ENCODE measurements at regions not wholly inside any gene's neighbourhood (a gene's known extent, or its start where the extent isn't known, plus 50 kb on each side); places are given as distances from the start of the nearest gene placed in this dataset.
A peak's percentile ranks its signal among the peaks of the same experiment; 100 is the strongest.
"Not testable (repeated sequence)": the region's sequence is repeated elsewhere in the genome, so short reads cannot be mapped to it uniquely, and the experiment has no call there.

DNA sequence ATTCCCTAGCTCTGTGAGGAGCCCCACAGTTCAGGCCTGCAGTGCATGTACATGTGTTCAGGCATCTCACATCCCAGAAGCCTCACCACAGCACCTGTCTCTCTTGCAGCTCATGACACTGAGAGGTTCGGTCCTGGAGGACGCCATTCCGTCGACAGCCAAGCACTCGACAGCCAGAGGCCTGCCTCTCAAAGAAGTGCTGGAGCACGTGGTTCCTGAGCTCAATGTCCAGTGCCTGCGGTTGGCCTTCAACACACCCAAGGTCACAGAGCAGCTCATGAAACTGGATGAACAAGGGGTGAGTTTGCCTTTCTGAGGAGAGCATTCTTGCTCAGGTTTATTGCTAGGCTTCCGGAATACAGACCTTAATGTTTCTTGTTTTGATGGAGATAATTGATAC, 308.3 kb upstream of the RGS6 start:
- H3K4me3 ChIP-seq (ENCODE audit: low read depth, low read length), result no peak overlapping the region
- DNase-seq (ENCODE audit: low read depth, low spot score), result no peak
- TF ChIP-seq, protein P1, sequence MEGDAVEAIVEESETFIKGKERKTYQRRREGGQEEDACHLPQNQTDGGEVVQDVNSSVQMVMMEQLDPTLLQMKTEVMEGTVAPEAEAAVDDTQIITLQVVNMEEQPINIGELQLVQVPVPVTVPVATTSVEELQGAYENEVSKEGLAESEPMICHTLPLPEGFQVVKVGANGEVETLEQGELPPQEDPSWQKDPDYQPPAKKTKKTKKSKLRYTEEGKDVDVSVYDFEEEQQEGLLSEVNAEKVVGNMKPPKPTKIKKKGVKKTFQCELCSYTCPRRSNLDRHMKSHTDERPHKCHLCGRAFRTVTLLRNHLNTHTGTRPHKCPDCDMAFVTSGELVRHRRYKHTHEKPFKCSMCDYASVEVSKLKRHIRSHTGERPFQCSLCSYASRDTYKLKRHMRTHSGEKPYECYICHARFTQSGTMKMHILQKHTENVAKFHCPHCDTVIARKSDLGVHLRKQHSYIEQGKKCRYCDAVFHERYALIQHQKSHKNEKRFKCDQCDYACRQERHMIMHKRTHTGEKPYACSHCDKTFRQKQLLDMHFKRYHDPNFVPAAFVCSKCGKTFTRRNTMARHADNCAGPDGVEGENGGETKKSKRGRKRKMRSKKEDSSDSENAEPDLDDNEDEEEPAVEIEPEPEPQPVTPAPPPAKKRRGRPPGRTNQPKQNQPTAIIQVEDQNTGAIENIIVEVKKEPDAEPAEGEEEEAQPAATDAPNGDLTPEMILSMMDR (IDR thresholded peaks at IDR 0.05; ENCODE audit: low read depth, low read length), result no peak
- in situ Hi-C loops (cut with HindIII; ENCODE audit: low sequenced_read_pairs), result no loop called here

DNA sequence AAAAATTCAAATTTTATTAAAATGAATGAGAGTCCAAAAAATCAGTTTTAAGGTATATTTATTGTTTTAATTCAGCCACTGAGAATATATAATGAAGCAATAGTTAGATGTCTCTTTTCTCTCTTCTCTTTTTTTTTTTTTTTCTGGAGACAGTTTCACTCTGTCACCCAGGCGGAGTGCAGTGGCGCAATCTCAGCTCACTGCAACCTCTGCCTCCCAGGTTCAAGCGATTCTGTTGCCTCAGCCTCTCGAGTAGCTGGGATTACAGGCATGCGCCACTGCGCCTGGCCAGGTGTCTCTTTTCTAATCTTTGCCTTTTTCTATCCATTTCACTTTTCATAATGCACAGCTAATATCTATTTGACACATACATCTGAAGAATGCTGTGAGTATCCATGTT, 307.1 kb upstream of the RGS6 start:
- DNase-seq (ENCODE audit: low read depth, low spot score), result no peak
- TF ChIP-seq, protein P1 (IDR thresholded peaks at IDR 0.05; ENCODE audit: low read depth, low read length), result no peak
- in situ Hi-C loops (cut with HindIII; ENCODE audit: low sequenced_read_pairs), result no loop called here

DNA sequence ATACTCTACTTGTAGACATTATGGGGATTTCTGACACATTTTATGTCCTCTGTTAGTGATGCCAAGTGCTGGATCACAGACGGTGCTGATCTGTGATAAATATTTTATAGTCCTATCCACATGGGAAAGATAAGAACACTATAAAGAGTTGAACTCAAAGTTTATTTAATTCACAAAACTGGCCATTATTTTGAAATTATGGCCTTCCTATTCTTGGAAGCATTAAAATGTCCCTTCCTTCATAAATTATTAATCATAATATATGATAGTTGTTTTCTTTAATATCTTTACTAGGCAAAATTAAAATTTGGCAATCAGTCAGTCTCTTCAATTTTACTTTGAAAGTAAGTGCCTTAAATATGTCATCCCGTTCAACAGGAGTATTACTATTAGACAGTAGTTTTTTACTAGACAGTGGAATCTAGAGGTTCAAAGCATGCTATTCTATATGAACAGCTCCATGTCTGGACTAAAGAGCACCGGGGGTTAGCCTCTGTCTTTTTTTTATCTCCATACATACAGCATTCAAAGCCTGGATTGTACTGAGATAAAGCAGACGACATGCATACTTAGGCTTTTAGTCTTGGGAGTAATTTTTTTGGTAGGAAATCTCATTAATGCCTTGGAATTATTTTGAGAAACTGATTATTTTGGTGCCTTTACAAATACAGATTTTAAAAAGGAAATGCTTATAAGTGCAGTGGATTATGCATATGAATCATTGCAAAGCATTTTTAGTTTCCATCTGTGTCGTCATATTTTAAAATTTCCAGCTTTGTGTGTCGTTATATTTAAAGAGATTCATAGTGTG, 306.1 kb upstream of the RGS6 start:
- no peak for DNase-seq (ENCODE audit: low read depth, low spot score)
- TF ChIP-seq, protein P1 (IDR thresholded peaks at IDR 0.05; ENCODE audit: low read depth, low read length), result no peak
- no peak overlapping the region for H3K4me3 ChIP-seq (ENCODE audit: low read depth, low read length)
- in situ Hi-C loops (cut with HindIII; ENCODE audit: low sequenced_read_pairs), result no loop called here

More for the DNA sequence above, 307.1 kb upstream of the RGS6 start:
- H3K4me3 ChIP-seq (ENCODE audit: low read depth, low read length), result no peak overlapping the region

DNA sequence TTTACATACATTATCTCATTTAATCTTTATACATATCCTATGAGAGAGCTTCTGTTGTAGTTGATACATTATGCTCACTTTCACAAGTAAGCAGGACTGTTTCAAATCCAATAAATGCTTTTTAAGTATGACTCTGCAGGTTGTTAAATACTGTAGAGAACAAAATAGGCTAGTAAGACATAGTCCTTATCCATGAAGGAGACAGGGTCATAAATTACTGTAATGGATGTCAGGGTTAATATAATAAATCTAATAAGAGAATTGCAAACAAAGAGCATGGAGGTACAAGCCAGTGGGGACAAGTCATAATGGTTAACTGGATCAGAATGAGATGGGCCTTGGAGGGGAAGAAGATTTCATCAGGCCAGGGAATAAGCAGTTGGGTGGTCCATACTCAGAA, 303.8 kb upstream of the RGS6 start:
- in situ Hi-C loops (cut with HindIII; ENCODE audit: low sequenced_read_pairs), result no loop called here

DNA sequence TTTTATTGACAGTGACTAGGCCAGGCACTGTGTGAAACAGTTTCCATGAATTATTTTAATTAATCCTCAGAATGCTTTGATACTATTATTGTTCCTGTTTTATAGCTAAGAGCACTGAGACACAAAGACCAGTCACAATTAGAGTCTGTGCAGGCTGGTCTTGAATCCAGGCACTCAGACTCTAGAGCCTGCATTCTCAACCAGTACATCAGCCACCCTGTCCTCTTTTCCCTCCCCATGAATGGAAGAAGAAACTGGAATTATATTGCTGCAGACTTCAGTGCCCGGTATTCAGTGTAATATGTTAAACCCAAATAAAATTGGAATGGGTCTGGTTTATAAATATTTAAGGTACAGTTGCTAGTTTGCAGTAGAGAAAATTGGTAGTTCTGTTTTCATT, 303.0 kb upstream of the RGS6 start:
- TF ChIP-seq, protein P1 (IDR thresholded peaks at IDR 0.05; ENCODE audit: low read depth, low read length), result no peak
- in situ Hi-C loops (cut with HindIII; ENCODE audit: low sequenced_read_pairs), result no loop called here
- no peak for DNase-seq (ENCODE audit: low read depth, low spot score)
- no peak overlapping the region for H3K4me3 ChIP-seq (ENCODE audit: low read depth, low read length)

More for the DNA sequence above, 303.8 kb upstream of the RGS6 start:
- TF ChIP-seq, protein P1 (IDR thresholded peaks at IDR 0.05; ENCODE audit: low read depth, low read length), result no peak
- no peak overlapping the region for H3K4me3 ChIP-seq (ENCODE audit: low read depth, low read length)
- no peak for DNase-seq (ENCODE audit: low read depth, low spot score)

DNA sequence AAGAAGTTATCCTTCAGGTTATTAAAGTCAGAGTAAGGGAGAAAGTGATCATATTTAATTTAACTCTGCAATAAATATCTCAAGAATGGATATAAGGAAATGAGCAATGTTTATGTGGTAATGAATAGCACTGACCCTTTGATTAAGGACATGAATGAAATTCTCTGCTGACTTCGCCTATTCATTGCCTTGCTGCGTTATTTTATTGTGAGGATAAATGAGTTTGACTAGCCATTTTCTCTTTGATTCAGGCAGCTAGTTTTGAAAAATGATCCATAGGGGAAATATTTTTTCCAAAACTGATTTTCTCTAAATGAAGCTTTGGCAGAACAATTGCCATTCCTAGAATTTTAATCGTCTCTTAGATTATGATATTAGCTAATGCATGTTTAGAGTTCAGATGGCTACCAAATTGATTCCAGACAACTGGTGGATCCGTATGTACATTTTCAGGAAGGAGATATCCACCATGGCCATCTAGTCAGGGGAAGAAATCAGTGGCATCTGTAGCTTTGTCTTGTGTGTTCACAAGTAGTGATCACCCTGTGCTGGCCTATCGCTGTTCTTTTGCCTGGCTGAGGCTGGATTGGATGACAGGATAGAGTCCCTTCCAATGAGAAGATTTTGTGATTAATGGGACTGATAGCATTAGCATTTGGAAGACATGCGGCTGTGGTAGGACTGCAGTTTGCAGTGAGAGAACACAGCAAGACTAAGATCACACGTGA, 302.3 kb upstream of the RGS6 start:
- DNase-seq (ENCODE audit: low read depth, low spot score), result peak; percentile 20
- H3K4me3 ChIP-seq (ENCODE audit: low read depth, low read length), result no peak overlapping the region
- in situ Hi-C loops (cut with HindIII; ENCODE audit: low sequenced_read_pairs), result no loop called here
- TF ChIP-seq, protein P1 (IDR thresholded peaks at IDR 0.05; ENCODE audit: low read depth, low read length), result no peak

DNA sequence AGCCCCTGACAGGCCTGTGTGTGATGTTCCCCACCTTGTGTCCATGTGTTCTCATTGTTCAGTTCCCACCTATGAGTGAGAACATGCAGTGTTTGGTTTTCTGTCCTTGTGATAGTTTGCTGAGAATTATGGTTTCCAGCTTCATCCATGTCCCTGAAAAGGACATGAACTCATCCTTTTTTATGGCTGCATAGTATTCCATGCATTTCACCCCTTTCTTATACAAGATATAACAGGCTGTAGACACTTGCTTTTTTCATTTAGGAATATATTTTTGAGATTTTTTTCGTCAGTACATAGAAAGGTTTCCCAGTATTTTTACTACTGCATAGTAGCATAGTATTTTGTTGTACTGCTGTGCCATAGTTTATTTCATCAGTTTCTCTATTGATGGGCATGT, 301.2 kb upstream of the RGS6 start:
- H3K4me3 ChIP-seq (ENCODE audit: low read depth, low read length); in situ Hi-C loops (cut with HindIII; ENCODE audit: low sequenced_read_pairs): not testable (repeated sequence)

More for the DNA sequence above, 301.2 kb upstream of the RGS6 start:
- not testable (repeated sequence) for DNase-seq (ENCODE audit: low read depth, low spot score)

All from astrocyte of the spinal cord (primary cell).